ENCODE measurements at regions not wholly inside any gene's neighbourhood (a gene's known extent, or its start where the extent isn't known, plus 50 kb on each side); places are given as distances from the start of the nearest gene placed in this dataset.

DNA sequence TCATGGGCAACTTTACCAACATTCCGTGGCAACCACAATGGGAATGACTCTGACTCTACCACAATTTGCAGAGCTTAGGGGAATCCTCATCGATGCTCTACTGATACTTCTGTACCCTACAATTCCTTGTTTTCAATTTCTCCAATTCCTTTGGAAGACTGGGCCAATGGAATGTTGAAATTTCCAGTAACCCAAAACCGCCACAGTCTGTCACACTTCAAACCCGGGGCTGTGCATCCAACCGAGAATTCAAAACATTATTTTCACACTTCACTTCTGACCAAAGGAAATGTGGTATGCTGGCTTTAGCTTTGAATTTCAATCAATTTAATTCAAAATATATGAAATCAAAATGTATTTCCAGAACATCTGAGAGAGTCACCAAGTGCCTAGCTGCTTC lies 951.4 kb downstream of the VRK1 start:
- TF ChIP-seq POLR2A (IDR thresholded peaks at IDR 0.05), result no peak
- TF ChIP-seq, protein P1, sequence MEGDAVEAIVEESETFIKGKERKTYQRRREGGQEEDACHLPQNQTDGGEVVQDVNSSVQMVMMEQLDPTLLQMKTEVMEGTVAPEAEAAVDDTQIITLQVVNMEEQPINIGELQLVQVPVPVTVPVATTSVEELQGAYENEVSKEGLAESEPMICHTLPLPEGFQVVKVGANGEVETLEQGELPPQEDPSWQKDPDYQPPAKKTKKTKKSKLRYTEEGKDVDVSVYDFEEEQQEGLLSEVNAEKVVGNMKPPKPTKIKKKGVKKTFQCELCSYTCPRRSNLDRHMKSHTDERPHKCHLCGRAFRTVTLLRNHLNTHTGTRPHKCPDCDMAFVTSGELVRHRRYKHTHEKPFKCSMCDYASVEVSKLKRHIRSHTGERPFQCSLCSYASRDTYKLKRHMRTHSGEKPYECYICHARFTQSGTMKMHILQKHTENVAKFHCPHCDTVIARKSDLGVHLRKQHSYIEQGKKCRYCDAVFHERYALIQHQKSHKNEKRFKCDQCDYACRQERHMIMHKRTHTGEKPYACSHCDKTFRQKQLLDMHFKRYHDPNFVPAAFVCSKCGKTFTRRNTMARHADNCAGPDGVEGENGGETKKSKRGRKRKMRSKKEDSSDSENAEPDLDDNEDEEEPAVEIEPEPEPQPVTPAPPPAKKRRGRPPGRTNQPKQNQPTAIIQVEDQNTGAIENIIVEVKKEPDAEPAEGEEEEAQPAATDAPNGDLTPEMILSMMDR (IDR thresholded peaks at IDR 0.05), result no peak
